Endothelial cell of umbilical vein (primary cell): ENCODE measurements at regions not wholly inside any gene's neighbourhood (a gene's known extent, or its start where the extent isn't known, plus 50 kb on each side); places are given as distances from the start of the nearest gene placed in this dataset.

Source experiments
- EZH2 ChIP-seq: IDR thresholded peaks from 2 replicates; pipeline ENCODE4 v1.6.1; 2012; ENCODE audit warnings: borderline replicate concordance, low read depth, mild to moderate bottlenecking, moderate library complexity, low read length, inconsistent platforms; ENCODE audit not compliant: severe bottlenecking
- FOS ChIP-seq: IDR thresholded peaks from 2 replicates; pipeline ENCODE4 v1.6.1; 2011; ENCODE audit warnings: mild to moderate bottlenecking, low read length, moderate library complexity, borderline replicate concordance; ENCODE audit not compliant: insufficient read depth
- GATA2 ChIP-seq: IDR thresholded peaks from 2 replicates; pipeline ENCODE4 v1.7.0; 2011; ENCODE audit warnings: low read depth, mild to moderate bottlenecking, moderate library complexity, mixed read lengths, low read length; ENCODE audit not compliant: insufficient read length, insufficient read depth
- JUN ChIP-seq: IDR thresholded peaks from 2 replicates; pipeline ENCODE4 v1.6.1; 2011; ENCODE audit warnings: borderline replicate concordance, low read depth; ENCODE audit not compliant: insufficient read length, insufficient read depth
- MYC ChIP-seq: IDR thresholded peaks from one replicate; pipeline ENCODE4 v1.6.1; 2011; ENCODE audit warnings: mild to moderate bottlenecking, low read depth, low read length
- POLR2A ChIP-seq: IDR thresholded peaks from 2 replicates; pipeline ENCODE4 v1.6.1; 2012; ENCODE audit warnings: low read depth, mild to moderate bottlenecking, control low read depth, low read length
- POLR2AphosphoS5 ChIP-seq: IDR thresholded peaks from 2 replicates; pipeline ENCODE4 v1.6.1; 2012; ENCODE audit warnings: low read depth, mild to moderate bottlenecking, control low read depth, low read length, moderate library complexity; ENCODE audit not compliant: insufficient read depth
- TF ChIP-seq, protein P1 (sequence below), 2 donors: IDR thresholded peaks; 1 replicate in 1 of 2; 2 replicates in 1 of 2; pipeline ENCODE4 v1.5.1; 2011; ENCODE audit warnings: low read length in 2 of 2, mild to moderate bottlenecking in 2 of 2, moderate library complexity in 2 of 2, control low read depth in 1 of 2, inconsistent platforms in 1 of 2, low read depth in 1 of 2; ENCODE audit not compliant: insufficient read depth in 1 of 2; ENCODE audit errors: extremely low read depth in 1 of 2
- TF ChIP-seq, protein P2 (sequence below): IDR thresholded peaks from 2 replicates; pipeline ENCODE4 v1.6.1; 2011; ENCODE audit not compliant: insufficient read depth, insufficient read length

DNA sequence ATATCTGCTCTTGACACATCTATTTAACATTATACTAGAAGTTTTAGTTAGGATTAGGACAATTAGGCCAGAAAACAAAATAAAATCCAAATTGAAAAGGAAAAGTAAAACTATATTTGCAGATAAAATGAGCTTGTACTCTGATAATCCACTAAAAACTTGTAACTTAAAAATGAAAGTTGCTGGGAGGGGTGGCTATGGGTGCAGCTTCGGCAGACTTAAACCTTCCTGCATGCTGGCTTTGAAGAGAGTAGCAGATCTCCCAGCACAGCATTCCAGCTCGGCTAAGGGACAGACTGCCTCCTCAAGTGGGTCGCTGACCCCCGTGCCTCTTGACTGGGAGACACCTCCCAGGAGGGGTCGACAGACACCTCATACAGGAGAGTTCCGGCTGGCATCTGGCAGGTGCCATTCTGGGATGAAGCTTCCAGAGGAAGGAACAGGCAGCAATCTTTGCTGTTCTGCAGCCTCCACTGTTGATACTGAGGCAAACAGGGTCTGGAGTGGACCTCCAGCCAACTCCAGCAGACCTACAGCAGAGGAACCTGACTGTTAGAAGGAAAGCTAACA, 2379.9 kb downstream of the ARAP2 start:
- TF ChIP-seq POLR2AphosphoS5 (no peak), POLR2A (no peak), EZH2 (no peak), MYC (no peak), GATA2 (no peak), FOS (no peak), JUN (no peak)
- TF ChIP-seq, protein P1, sequence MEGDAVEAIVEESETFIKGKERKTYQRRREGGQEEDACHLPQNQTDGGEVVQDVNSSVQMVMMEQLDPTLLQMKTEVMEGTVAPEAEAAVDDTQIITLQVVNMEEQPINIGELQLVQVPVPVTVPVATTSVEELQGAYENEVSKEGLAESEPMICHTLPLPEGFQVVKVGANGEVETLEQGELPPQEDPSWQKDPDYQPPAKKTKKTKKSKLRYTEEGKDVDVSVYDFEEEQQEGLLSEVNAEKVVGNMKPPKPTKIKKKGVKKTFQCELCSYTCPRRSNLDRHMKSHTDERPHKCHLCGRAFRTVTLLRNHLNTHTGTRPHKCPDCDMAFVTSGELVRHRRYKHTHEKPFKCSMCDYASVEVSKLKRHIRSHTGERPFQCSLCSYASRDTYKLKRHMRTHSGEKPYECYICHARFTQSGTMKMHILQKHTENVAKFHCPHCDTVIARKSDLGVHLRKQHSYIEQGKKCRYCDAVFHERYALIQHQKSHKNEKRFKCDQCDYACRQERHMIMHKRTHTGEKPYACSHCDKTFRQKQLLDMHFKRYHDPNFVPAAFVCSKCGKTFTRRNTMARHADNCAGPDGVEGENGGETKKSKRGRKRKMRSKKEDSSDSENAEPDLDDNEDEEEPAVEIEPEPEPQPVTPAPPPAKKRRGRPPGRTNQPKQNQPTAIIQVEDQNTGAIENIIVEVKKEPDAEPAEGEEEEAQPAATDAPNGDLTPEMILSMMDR (IDR thresholded peaks at IDR 0.05; ENCODE audit: extremely low read depth in 1 of 2, insufficient read depth in 1 of 2, low read depth in 1 of 2, low read length in 2 of 2): no peak
- TF ChIP-seq, protein P2, sequence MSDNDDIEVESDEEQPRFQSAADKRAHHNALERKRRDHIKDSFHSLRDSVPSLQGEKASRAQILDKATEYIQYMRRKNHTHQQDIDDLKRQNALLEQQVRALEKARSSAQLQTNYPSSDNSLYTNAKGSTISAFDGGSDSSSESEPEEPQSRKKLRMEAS: no peak
